Left colon (tissue), 2 donors: ENCODE measurements at regions not wholly inside any gene's neighbourhood (a gene's known extent, or its start where the extent isn't known, plus 50 kb on each side); places are given as distances from the start of the nearest gene placed in this dataset.
A peak's percentile ranks its signal among the peaks of the same experiment; 100 is the strongest.

Experiments
- ATAC-seq: fragments of 200-7000 bp; cut with Tn5 transposase; one replicate; pipeline ENCODE4 v1.9.1; 2020; ENCODE audit warnings: mild to moderate bottlenecking, moderate library complexity
- DNase-seq, 2 donors: peaks; one replicate each; pipeline ENCODE4 v3.0.0-alpha.2; 2020
- intact Hi-C, 2 donors: fragments of 100-400 bp; cut with DNase I in 1 of 2; cut with micrococcal nuclease in 1 of 2; formaldehyde crosslinking; loops; one replicate each; pipeline versions ENCODE4 v1.11.2 to v1.14.0; 2022; cut with DNase I, micrococcal nuclease
- donor health status: DM: no; HTN: no; CAD: no.
- donor health status: DM: yes; HTN: yes; CAD: no.

DNA sequence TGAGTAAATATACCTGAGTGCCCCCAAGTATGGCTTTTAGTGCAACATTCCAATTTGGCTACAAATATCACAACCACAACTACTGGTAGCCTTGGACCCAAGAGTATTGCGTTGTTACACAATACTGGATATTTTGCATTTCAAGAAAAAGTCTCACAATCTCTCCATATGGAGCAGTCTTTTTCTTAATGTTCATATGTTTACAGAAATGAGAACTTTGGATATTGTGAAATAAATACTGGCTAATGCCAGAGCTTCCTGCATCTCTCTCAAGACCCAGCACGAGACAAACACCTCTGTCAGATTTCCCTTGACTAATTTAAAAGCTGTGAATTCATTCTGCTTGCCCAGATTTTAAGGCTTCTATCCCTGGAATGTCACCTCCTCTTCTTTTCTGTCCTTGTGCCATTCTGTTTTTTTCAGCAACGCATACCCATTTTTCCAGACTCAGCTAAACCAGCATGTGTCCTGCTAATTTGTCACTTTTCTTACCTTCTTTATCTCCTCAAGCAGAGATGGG lies 136.2 kb upstream of the BACE2 start:
- ATAC-seq: no peak
- no peak for DNase-seq
- intact Hi-C loops: no loop called here

DNA sequence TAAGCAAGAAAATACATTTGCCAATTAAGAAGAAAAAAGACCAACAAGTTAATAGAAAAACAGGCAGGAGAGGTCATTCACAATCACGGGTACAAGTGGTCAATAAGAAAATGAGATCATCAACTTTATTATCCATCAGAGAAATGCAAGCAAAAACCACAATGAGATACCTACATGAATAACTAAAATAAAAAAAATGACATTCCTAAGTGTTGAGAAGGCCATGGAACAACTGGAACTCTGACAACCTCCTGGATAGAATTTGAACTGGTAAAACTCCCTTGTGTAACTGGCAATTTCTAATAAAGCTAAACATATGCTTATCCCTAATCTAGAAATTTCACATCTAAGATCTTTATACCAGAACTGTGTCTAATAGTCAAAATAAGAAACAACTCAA lies 135.4 kb upstream of the BACE2 start:
- DNase-seq (no peak), ATAC-seq (no peak)
- intact Hi-C loops: no loop called here

DNA sequence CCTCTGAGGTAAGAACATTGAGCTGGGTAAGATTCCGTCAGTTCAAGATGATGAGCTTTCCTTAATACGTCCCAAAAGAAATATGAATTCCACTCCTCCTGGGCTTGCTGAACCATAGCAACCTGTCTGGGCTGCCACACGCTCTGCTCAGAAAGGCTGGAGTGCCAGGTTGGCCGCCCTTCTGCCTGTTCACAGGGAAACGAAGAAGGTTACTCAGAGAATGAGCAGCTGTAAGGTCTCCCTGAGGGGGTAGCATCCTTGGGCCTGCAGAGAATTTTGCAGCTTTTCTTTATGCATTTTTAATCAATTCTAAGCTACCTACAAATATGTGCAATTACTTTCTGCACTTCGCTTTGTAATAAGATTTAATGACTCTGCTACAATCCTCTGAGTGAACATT lies 130.7 kb upstream of the BACE2 start:
- DNase-seq: no peak
- intact Hi-C loops: no loop called here
- ATAC-seq: no peak

DNA sequence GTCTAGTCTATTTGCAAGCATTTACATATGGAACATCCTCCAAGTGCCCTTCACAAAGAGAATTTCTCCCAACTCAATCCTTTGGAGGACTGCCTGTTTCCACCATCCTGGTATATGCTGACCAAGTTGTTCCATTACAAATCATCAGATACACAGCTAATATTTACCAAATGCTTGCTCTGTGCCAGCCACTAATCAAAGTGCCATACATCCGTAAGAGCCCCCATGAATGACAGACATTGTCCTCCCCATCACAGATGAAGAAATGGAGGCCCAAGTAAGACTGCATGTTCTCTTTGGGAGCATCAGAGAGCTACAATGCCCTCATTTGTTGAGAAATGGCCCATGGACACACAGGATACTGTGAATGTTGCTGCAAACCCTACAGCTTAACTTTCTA lies 130.0 kb upstream of the BACE2 start:
- intact Hi-C loops: no loop called here
- DNase-seq (no peak), ATAC-seq (no peak)

DNA sequence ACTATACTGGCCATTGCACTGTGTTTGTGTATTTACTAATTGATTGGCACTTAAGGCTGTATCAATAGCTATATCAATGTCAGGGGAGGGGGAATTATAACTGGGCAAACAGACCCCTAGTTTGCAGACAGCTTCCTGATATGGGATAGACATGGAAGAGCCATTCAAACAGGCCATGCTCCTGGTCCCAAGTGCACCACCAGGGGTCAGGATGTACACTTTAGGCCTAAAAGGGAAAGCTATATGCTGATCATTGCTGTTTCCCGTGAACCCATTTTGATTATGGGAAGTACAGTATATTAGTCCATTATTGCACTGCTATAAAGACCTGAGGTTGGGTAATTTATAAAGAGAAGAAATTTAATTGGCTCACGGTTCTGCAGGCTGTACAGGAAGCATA lies 124.9 kb upstream of the BACE2 start:
- intact Hi-C loops: no loop called here
- DNase-seq (no peak), ATAC-seq (no peak)

DNA sequence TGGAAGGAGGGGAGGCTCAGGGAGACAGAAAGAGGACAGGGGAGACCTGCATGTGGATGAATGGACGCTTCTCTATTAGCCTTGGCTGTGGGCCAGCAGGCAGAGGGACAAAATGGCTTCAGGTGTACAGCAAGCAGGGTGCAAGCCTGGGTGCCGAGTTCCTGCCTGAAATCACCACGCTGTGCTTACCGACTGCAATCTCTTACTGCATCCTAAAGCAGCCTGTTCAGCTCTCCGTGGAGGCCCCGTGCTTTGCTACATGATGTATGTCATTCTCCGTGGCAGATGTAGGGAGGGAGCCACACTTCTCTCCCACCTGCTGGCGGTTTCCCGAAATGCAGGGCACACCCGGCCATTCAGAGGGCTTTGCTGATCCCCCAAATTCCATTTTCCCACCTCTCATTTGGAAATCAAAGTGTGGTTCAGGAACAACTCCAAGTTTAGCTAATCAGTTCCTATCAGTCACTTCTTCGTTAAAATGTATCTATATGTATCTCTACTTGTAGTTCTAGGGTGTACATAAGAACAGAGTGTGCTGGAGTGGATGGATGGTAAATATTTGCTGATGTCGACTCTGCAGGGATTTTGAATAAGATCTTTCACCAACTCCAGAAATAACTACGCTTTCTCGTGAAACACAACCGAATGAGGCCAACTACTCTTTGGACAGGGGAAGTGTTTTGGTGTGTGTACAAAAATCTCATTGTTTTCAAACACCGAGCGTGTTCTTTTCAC lies 122.3 kb upstream of the BACE2 start:
- DNase-seq (peak in 1 of 2 donors; percentile 16), ATAC-seq (peak; percentile 42)
- intact Hi-C loops: no loop called here

DNA sequence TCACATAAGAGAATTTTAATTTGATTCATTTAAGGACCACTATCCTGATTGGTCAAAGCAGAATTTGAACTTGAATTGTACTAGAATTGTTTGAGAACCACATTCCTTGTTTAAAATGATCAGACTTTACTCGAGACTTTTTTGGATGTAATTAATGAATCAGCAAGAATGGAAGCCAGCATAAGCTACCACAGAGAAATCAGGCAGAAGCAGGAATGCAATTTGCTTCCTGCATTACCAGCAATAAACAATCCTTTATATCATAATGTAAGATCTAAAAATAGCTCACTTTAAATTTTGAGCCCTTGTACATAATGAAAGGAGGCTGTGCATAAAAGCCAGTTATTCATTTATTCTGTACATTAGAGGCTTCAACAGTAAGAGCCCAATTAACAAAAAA lies 119.8 kb upstream of the BACE2 start:
- ATAC-seq: no peak
- intact Hi-C loops: no loop called here
- no peak for DNase-seq

DNA sequence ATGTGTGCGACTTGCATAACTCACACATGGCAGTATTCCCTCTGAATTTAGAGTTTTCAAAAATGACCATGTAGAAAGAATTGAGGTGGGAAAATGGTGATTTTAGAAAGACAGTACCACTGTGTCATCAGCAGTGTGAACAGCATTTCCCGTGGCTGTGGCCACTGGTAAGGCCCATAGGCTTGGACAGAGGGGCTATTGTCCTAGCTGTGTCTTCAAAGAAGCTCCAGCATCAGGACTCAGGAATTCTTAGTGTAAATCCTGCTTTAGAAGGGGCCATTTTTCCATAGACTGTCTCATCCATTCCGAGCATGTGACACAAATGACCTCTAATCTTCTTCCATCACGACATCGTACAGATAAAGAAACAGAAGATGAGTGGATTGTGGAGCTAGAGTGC lies 119.3 kb upstream of the BACE2 start:
- ATAC-seq (no peak), DNase-seq (no peak)
- intact Hi-C loops: no loop called here

DNA sequence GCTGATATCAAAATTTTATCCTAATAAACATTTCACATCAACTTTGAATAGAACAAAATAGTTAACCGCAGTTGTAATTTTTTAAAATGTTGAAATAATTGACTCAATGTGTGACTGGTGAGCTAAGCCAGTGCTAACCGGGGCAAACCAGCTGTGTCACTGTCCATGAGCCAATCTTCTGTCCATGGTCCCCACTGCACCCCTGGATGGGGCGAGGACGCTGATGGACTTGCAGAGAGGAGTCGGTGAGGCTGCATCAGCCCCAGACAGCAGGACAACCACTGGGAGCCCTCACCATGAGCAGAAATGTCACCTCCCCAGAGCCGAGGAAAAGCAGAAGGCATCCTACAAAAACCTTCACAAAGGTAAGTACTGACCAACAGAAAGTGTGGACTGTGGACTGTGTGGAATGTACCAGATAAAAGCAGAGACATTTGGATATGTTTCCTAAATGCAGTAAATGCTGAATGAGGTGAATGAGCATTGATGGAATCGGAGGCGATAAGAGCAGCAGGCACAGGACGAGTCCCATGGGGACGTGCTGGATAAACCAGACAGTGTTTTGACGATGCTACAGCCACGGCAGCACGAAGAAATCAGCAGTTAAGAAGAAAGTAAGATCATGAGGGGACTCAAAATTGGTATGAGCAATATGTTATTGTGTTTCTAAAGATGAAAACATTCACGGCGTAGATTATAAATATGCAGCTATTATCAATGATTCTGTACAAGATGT lies 115.0 kb upstream of the BACE2 start:
- ATAC-seq (no peak), DNase-seq (no peak)
- intact Hi-C loops: no loop called here

DNA sequence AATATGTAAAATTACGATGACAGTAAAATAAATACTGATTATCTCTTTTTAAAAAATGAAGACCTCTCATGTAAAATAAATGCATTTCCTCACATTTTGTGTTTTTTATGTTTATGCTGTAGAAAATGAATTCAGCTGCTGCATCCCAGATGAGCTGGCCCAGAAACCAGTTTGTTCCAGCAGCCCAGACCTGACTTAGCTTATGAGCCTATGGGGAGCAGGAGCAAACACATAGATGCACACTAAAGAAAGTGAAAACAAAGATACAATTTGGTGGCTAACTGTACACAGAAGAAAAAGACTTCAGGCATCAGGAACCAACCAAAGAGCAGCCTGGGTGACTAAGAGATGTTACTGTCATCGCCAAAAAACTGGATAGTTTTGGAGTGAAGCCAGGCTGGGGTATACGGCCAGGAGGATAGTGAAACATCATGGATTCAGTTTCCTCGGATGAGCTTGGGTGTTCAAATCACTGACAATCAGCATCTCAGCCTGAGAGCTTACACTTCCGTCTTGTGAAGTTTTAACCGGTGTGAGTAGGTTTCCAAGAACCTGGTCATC lies 113.9 kb upstream of the BACE2 start:
- ATAC-seq: no peak
- DNase-seq: no peak
- intact Hi-C loops: no loop called here

DNA sequence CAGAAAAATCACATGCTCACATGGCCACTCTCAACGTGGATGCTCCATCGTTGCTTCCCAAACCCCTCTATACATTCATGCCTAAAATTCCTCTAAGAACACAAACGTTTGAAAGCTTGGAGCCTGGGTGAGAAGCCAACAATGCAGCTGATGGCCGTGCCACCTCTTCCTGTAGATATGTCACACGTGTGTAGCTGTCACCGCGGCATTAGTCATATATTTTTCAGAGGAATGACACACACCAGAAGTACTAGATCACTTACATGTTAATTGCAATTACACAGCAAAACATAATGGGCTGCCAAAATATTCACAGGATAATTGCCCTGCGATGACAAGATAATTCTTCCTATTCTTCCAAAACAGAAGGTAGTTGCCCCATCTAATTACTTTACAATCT lies 112.7 kb upstream of the BACE2 start:
- no peak for ATAC-seq
- DNase-seq: no peak
- intact Hi-C loops: no loop called here

DNA sequence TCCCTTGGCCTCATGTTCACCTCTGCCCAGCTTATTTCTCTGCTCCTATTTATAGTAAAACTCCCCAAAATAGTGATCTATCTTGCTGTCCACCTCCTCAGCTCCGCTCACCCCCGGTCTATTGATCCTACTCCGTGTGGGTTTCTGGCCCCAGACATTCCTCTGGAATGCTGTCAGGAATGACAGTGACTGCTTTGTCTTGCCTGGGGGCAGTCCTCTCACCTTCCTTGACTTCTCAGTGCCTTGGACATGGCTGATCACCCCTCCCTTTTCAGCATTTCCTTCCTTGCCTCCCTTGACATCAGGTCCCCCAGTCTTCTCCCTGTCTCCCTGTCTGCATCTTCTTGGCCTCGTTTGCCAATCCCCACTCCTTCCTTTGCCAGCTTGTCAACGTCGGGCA lies 108.1 kb upstream of the BACE2 start:
- intact Hi-C loops: no loop called here
- ATAC-seq (no peak), DNase-seq (no peak)

DNA sequence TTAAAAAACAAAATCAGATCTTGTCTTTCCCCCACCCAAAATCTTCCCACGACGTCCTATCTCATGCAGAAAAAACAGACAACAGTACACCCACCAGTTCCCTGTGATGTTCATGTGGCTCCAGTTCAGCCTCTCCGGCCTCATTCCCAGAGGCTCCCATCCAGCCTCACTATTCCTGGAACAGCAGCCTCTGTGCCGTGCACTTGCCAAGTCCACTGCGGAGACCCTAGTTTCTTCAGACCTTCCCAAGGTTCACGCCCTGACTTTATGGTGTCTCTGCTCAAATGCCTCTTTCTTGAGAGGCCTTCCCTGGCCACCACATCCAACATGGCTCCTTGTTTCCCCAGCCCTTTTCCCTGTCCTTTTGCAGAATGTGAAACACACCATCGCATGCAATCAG lies 106.3 kb upstream of the BACE2 start:
- no peak for DNase-seq

DNA sequence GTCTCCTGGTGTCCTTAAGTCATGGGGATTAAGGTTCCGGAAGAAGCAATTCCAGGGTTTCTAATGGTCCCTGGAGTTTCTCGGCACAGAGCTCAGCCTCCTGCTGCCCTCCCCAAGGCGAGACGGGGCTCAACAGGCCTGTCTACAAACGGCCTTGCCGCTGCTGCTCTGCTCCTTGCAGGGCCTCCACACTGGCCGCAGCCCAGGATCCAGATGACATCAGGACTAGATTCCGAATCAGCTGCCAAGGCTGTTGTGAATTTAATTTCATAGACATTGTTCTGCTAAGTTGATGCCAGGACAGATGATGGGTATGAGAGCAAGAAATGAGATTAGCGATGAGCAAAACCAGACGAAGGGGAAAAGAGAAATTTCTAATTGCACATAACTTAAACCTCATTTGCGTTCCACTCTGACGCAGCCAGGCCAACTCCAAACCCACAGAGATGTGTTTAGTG lies 103.6 kb upstream of the BACE2 start:
- no peak for DNase-seq

More for the DNA sequence above, 106.3 kb upstream of the BACE2 start:
- no peak for ATAC-seq
- intact Hi-C loops: no loop called here

DNA sequence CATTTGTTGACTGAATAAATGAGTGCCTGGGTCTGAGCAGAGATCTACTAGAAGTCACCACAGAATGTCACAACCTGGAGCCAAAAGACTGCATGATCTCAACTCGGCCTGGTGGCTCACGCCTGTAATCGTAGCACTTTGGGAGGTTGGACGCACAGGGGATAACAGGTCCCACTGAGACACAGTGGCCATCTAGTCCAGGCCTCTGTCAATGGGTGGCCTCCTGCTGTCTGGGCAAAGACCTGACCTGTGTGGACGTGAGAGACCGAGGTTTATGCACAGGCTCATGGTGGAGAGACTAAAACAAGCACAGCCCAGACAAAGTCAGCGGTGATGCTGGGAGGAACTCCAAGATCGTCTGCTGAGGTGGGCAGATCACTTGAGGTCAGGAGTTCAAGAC lies 103.0 kb upstream of the BACE2 start:
- DNase-seq: no peak
- ATAC-seq: no peak
- intact Hi-C loops: loop anchor here in 1 of 2 donors (5.0 kb wide), 1 partner anchor 923 kb away; no protein-coding TSS in a partner anchor

More for the DNA sequence above, 103.6 kb upstream of the BACE2 start:
- intact Hi-C loops: no loop called here
- no peak for ATAC-seq

DNA sequence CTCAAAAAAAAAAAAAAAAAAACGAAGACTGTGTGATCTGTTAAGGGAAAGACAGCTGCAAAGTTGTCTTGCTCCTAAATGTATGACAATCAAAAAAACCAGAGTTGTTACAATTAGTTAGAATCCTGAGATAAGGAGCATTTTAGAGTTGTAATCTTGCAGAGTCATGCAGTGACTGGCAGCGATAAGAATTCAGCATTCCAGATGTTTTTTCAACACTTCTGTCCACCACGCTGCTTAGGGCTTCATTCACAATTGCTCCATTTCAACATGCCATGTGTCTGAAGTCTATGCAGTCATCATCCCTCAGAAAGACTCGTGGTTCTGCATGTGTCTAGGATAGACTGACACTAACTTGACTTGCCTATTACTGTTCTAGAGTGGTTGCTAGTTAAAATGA lies 102.4 kb upstream of the BACE2 start:
- no peak for ATAC-seq
- DNase-seq: no peak
- intact Hi-C loops: loop anchor here in 1 of 2 donors (5.0 kb wide), 1 partner anchor 923 kb away; no protein-coding TSS in a partner anchor

DNA sequence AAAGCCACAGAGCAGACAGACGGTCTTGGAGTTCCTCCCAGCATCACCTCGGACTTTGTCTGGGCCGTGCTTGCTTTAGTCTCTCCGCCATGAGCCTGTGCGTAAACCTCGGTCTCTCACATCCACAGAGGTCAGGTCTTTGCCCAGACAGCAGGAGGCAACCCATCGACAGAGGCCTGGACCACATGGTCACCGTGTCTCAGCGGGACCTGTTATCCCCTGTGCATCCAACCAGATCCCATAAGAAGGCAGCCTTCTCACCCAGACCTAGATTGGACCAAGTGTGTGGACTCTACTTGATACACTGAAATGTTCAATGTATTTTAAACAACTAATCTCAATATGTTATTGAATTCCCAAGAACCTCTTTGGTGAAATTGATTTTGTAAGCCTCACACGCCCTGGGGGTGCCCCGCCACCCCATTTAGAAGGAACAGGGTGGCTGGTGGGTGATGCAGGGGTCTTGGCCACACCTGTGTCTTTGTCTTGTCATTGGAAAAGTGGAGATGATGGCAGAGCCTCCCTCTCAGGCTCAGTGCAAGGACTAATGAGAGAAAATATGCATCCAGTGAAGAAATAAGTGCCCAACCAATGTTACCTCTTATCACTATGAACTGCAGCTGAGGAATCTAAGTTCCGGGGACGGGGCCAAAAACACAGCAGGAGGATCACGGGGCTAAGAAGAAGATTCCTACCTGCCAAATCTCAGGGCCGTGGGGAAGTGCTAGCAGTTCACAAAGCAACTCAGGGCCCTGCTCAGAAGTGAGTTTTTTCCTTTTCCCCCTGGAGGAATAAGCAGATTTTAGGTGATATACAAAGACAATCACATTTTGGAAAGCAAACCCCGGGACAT lies 101.6 kb upstream of the BACE2 start:
- no peak for ATAC-seq
- intact Hi-C loops: loop anchor here in 1 of 2 donors (5.0 kb wide), 1 partner anchor 924 kb away; no protein-coding TSS in a partner anchor
- no peak for DNase-seq

DNA sequence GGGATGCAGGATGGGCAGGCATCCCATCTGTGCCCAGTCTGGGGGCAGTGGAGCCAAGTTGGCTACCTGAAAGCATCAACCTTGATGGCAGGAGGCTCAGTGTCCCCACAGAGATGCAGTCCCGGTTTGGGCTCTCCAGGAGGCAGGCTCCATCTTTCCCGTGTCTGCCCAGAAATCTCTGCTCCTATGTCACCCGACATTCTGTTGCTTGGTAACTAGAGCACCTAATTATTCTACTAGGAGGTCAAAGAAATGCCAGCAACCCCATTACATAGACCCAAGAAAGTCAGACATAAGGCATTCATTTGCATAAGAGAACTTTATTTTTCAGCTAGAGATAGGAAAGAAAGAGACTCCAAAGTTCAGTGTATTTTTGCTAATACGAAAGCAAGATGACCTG lies 100.3 kb upstream of the BACE2 start:
- ATAC-seq (no peak), DNase-seq (no peak)
- intact Hi-C loops: loop anchor here in 1 of 2 donors (5.0 kb wide), 1 partner anchor 925 kb away; no protein-coding TSS in a partner anchor

DNA sequence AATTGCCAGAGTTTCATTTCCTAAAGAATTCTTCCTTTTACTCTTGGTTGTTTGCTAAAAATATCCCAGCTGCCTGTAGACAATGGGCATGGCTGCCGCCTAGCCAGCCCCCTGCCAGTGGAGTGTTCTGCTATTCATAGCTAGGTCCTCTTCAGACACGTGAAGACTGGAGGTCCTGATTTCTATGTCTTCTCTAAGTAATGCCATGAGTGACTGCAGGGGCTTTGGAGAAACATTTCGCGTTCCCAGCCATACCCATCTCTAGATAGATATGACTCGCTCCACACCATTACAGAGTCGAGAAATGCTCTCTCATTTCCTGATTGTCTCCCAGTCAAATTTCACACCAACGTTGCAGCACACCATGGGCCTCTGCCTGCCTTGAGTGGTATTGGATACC lies 99.5 kb upstream of the BACE2 start:
- intact Hi-C loops: loop anchor here in 1 of 2 donors (5.0 kb wide), 1 partner anchor 926 kb away; no protein-coding TSS in a partner anchor
- DNase-seq (no peak), ATAC-seq (no peak)
